ENCODE measurements at regions not wholly inside any gene's neighbourhood (a gene's known extent, or its start where the extent isn't known, plus 50 kb on each side); places are given as distances from the start of the nearest gene placed in this dataset.

GRCh38 chr5:29261213-29261612 is 1932.3 kb upstream of the CDH6 start:
- Histone ChIP-seq H3K27ac (no peak overlapping the region), H3K4me3 (no peak overlapping the region), H3K9me3 (no peaks in the 10 kb centered on the region), H3K27me3 (no peaks in the 10 kb centered on the region), H3K36me3 (no peaks in the 10 kb centered on the region), H3K4me1 (no peaks in the 10 kb centered on the region)
- no peak for DNase-seq (ENCODE audit: low spot score in 2 of 2)
- TF ChIP-seq CTCF (IDR thresholded peaks at IDR 0.05): no peak
- intact Hi-C loops (cut with DNase I; ENCODE audit: low total_unique reads): no loop called here

GRCh38 chr5:29252390-29252789 is 1941.1 kb upstream of the CDH6 start:
- Histone ChIP-seq H3K4me1 (no peaks in the 10 kb centered on the region), H3K4me3 (no peak overlapping the region), H3K9me3 (no peaks in the 10 kb centered on the region), H3K27ac (no peak overlapping the region), H3K27me3 (no peaks in the 10 kb centered on the region), H3K36me3 (no peaks in the 10 kb centered on the region)
- no peak for DNase-seq (ENCODE audit: low spot score in 2 of 2)
- intact Hi-C loops (cut with DNase I; ENCODE audit: low total_unique reads): no loop called here
- TF ChIP-seq POLR2AphosphoS5 (IDR thresholded peaks at IDR 0.05): no peak
- TF ChIP-seq CTCF (IDR thresholded peaks at IDR 0.05): no peak
- TF ChIP-seq POLR2A (IDR thresholded peaks at IDR 0.05): no peak

GRCh38 chr5:29247346-29248028 is 1946.0 kb upstream of the CDH6 start:
- Histone ChIP-seq H3K27me3 (no peaks in the 10 kb centered on the region), H3K36me3 (no peaks in the 10 kb centered on the region), H3K4me3 (no peak overlapping the region), H3K4me1 (no peaks in the 10 kb centered on the region), H3K9me3 (no peaks in the 10 kb centered on the region), H3K27ac (no peak overlapping the region)
- no peak for DNase-seq (ENCODE audit: low spot score in 2 of 2)
- intact Hi-C loops (cut with DNase I; ENCODE audit: low total_unique reads): no loop called here
- TF ChIP-seq CTCF (IDR thresholded peaks at IDR 0.05) (no peak), POLR2A (IDR thresholded peaks at IDR 0.05) (no peak), POLR2AphosphoS5 (IDR thresholded peaks at IDR 0.05) (no peak)

- intact Hi-C loops (cut with DNase I; ENCODE audit: low total_unique reads): no loop called here
- H3K27me3 ChIP-seq: no peaks in the 10 kb centered on the region
- no peak for DNase-seq (ENCODE audit: low spot score in 2 of 2)
- no peak overlapping the region for H3K27ac ChIP-seq
- H3K4me3 ChIP-seq: no peak overlapping the region
- no peaks in the 10 kb centered on the region for H3K36me3 ChIP-seq
- no peaks in the 10 kb centered on the region for H3K9me3 ChIP-seq
- H3K4me1 ChIP-seq: no peaks in the 10 kb centered on the region
- TF ChIP-seq POLR2A (IDR thresholded peaks at IDR 0.05) (no peak), POLR2AphosphoS5 (IDR thresholded peaks at IDR 0.05) (no peak), CTCF (IDR thresholded peaks at IDR 0.05) (no peak)
These were observed 1953.1 kb upstream of the CDH6 start for GRCh38 chr5:29240379-29240778.

- H3K27me3 ChIP-seq: no peaks in the 10 kb centered on the region
- no peaks in the 10 kb centered on the region for H3K36me3 ChIP-seq
- no peaks in the 10 kb centered on the region for H3K9me3 ChIP-seq
- intact Hi-C loops (cut with DNase I; ENCODE audit: low total_unique reads): no loop called here
- no peaks in the 10 kb centered on the region for H3K4me1 ChIP-seq
- DNase-seq (ENCODE audit: low spot score in 2 of 2): no peak
- TF ChIP-seq POLR2A (IDR thresholded peaks at IDR 0.05): no peak
- no peak for TF ChIP-seq POLR2AphosphoS5 (IDR thresholded peaks at IDR 0.05)
- no peak for TF ChIP-seq CTCF (IDR thresholded peaks at IDR 0.05)
- H3K4me3 ChIP-seq: no peak overlapping the region
- H3K27ac ChIP-seq: no peak overlapping the region
These were observed 1953.9 kb upstream of the CDH6 start for GRCh38 chr5:29239606-29240005.
